A549 (cell line): ENCODE measurements at regions not wholly inside any gene's neighbourhood (a gene's known extent, or its start where the extent isn't known, plus 50 kb on each side); places are given as distances from the start of the nearest gene placed in this dataset.

Experiments
- ATAC-seq, 2 experiments: fragments of 200-7000 bp in 1 of 2; fragments of >200 bp in 1 of 2; cut with Nextera tagmentation in 1 of 2; cut with Tn5 transposase in 1 of 2; 3 replicates each; pipeline versions ENCODE4 v1.8.0 to v1.9.1; 2018 to 2020; ENCODE audit warnings: mild to moderate bottlenecking in 1 of 2, moderate library complexity in 1 of 2
- CTCF ChIA-PET: fragments of 300-600 bp; sonication (Branson Sonifier 250); formaldehyde crosslinking; extraction: SDS; loops from one replicate; lab custom pipeline; 2021; ENCODE audit warnings: antibody characterized with exemption, inconsistent platforms; lab: Yijun Ruan, JAX
- POLR2A ChIA-PET: fragments of 350-600 bp; formaldehyde crosslinking; extraction: SDS; loops from one replicate; lab custom pipeline; 2021; ENCODE audit warnings: antibody characterized with exemption, inconsistent platforms; lab: Yijun Ruan, JAX
- DNase-seq, 2 experiments: peaks; one replicate each; pipeline versions ENCODE4 v3.0.0 to v3.0.0-alpha.2; 2011 to 2016; ENCODE audit warnings: low read depth in 1 of 2, low spot score in 1 of 2
- FAIRE-seq: peaks from 2 replicates; lab custom pipeline; 2011; peaks lifted over from hg19 to GRCh38; lab: Jason Lieb, UNC
- H3K27ac ChIP-seq, 2 experiments: fragments of >200 bp; sonication (Bioruptor Twin); formaldehyde crosslinking; 3 replicates each; pipeline ENCODE4 v1.5.1; 2016 to 2017
- H3K4me1 ChIP-seq: fragments of >200 bp; sonication (Bioruptor Twin); formaldehyde crosslinking; 3 replicates; pipeline ENCODE4 v1.6.1; 2016
- H3K4me2 ChIP-seq: fragments of >200 bp; sonication (Bioruptor Twin); formaldehyde crosslinking; 3 replicates; pipeline ENCODE4 v1.6.1; 2016
- H3K4me3 ChIP-seq: fragments of >200 bp; sonication (Bioruptor Twin); formaldehyde crosslinking; 3 replicates; pipeline ENCODE4 v1.5.1; 2016
- H3K9me3 ChIP-seq: fragments of >200 bp; sonication (Bioruptor Twin); formaldehyde crosslinking; 3 replicates; pipeline ENCODE4 v1.6.1; 2016
- CHD2 ChIP-seq: fragments of 150-350 bp; IDR thresholded peaks from 2 replicates; pipeline ENCODE4 v1.6.1; 2014; ENCODE audit warnings: low read length; ENCODE audit not compliant: partially characterized antibody
- CHD4 ChIP-seq: fragments of 200-600 bp; sonication (generic); IDR thresholded peaks from 2 replicates; pipeline ENCODE4 v1.6.1; 2016; ENCODE audit warnings: antibody characterized with exemption, mild to moderate bottlenecking, borderline replicate concordance
- E2F6 ChIP-seq: IDR thresholded peaks from 2 replicates; pipeline ENCODE4 v1.6.1; 2012; ENCODE audit warnings: low read depth, borderline replicate concordance
- EHF ChIP-seq: fragments of 250-450 bp; sonication (Bioruptor Pico); IDR thresholded peaks from 2 replicates; pipeline ENCODE4 v1.5.0; 2020; ENCODE audit warnings: mild to moderate bottlenecking
- EHMT2 ChIP-seq: fragments of 200-600 bp; sonication (generic); IDR thresholded peaks from 2 replicates; pipeline ENCODE4 v1.6.1; 2016; ENCODE audit warnings: antibody characterized with exemption, low read depth, mild to moderate bottlenecking, moderate library complexity
- EP300 ChIP-seq, 2 experiments: fragments of >200 bp; sonication (Bioruptor Twin); formaldehyde crosslinking; IDR thresholded peaks; 2 replicates in 1 of 2; 3 replicates in 1 of 2; pipeline ENCODE4 v1.6.1; 2016 to 2017
- FOSB ChIP-seq: fragments of 250-450 bp; sonication (Bioruptor Pico); IDR thresholded peaks from 2 replicates; pipeline ENCODE4 v1.5.0; 2020; ENCODE audit warnings: mild to moderate bottlenecking, moderate library complexity
- FOSL2 ChIP-seq, 2 experiments: fragments of 450-650 bp in 1 of 2; fragments of >200 bp in 1 of 2; sonication (Bioruptor Twin) in 1 of 2; formaldehyde crosslinking; IDR thresholded peaks; 2 replicates each; pipeline versions ENCODE4 v1.5.0 to v1.6.1; 2016 to 2020; ENCODE audit warnings: mild to moderate bottlenecking in 1 of 2, moderate library complexity in 1 of 2
- GATA3 ChIP-seq: IDR thresholded peaks from 2 replicates; pipeline ENCODE4 v1.6.1; 2012; ENCODE audit warnings: borderline replicate concordance
- HOXA7 ChIP-seq: fragments of 250-450 bp; sonication (Bioruptor Pico); IDR thresholded peaks from 2 replicates; pipeline ENCODE4 v1.5.0; 2020; ENCODE audit warnings: mild to moderate bottlenecking, moderate library complexity
- HOXB5 ChIP-seq: fragments of 250-450 bp; sonication (Bioruptor Pico); IDR thresholded peaks from 2 replicates; pipeline ENCODE4 v1.5.0; 2020; ENCODE audit warnings: mild to moderate bottlenecking, moderate library complexity
- JUN ChIP-seq, 2 experiments: fragments of >200 bp; sonication (Bioruptor Twin); formaldehyde crosslinking; IDR thresholded peaks; 2 replicates in 1 of 2; 3 replicates in 1 of 2; pipeline ENCODE4 v1.6.1; 2016 to 2017
- JUNB ChIP-seq: fragments of >200 bp; sonication (Bioruptor Twin); formaldehyde crosslinking; IDR thresholded peaks from 2 replicates; pipeline ENCODE4 v1.6.1; 2016
- KDM5A ChIP-seq: fragments of 200-600 bp; sonication (generic); IDR thresholded peaks from 2 replicates; pipeline ENCODE4 v1.6.1; 2016; ENCODE audit warnings: antibody characterized with exemption, mild to moderate bottlenecking
- MAFK ChIP-seq: fragments of 450-650 bp; IDR thresholded peaks from 2 replicates; pipeline ENCODE4 v1.6.1; 2014; ENCODE audit not compliant: partially characterized antibody
- MAX ChIP-seq: IDR thresholded peaks from 2 replicates; pipeline ENCODE4 v1.6.1; 2012
- NFE2L2 ChIP-seq: fragments of 150-350 bp; conservative IDR thresholded peaks from 2 replicates; pipeline ENCODE4 v1.6.1; 2014; ENCODE audit warnings: low read length
- NPAS2 ChIP-seq: fragments of 250-450 bp; sonication (Bioruptor Pico); IDR thresholded peaks from 2 replicates; pipeline ENCODE4 v1.8.0; 2022; ENCODE audit warnings: mild to moderate bottlenecking, moderate library complexity, borderline replicate concordance
- NR3C1 ChIP-seq: fragments of >200 bp; sonication (Bioruptor Twin); formaldehyde crosslinking; IDR thresholded peaks from 3 replicates; pipeline ENCODE4 v1.6.1; 2017
- PBX3 ChIP-seq: IDR thresholded peaks from 2 replicates; pipeline ENCODE4 v1.6.1; 2012
- PHF8 ChIP-seq: fragments of 200-600 bp; sonication (generic); IDR thresholded peaks from 2 replicates; pipeline ENCODE4 v1.6.1; 2016; ENCODE audit warnings: low read depth, mild to moderate bottlenecking, antibody characterized with exemption, moderate library complexity, borderline replicate concordance
- POLR2AphosphoS2 ChIP-seq: conservative IDR thresholded peaks from 2 replicates; pipeline ENCODE4 v1.6.1; 2012; ENCODE audit warnings: low read length, improper control_type of control experiment, inconsistent platforms
- RAD21 ChIP-seq, 2 experiments: fragments of >200 bp in 1 of 2; sonication (Bioruptor Twin) in 1 of 2; formaldehyde crosslinking in 1 of 2; IDR thresholded peaks in 1 of 2; conservative IDR thresholded peaks in 1 of 2; 2 replicates in 1 of 2; 3 replicates in 1 of 2; pipeline ENCODE4 v1.6.1; 2012 to 2018; ENCODE audit warnings: inconsistent platforms in 1 of 2
- RARB ChIP-seq: fragments of 250-450 bp; sonication (Bioruptor Pico); IDR thresholded peaks from 2 replicates; pipeline ENCODE4 v1.8.0; 2021; ENCODE audit warnings: mild to moderate bottlenecking, moderate library complexity
- RFX5 ChIP-seq: fragments of 450-650 bp; IDR thresholded peaks from 2 replicates; pipeline ENCODE4 v1.7.1; 2014; ENCODE audit warnings: antibody characterized with exemption, mild to moderate bottlenecking, moderate library complexity
- SMC3 ChIP-seq: fragments of >200 bp; sonication (Bioruptor Twin); formaldehyde crosslinking; IDR thresholded peaks from 3 replicates; pipeline ENCODE4 v1.6.1; 2018; ENCODE audit warnings: inconsistent platforms
- USF2 ChIP-seq: fragments of 450-650 bp; IDR thresholded peaks from 2 replicates; pipeline ENCODE4 v1.6.1; 2014; ENCODE audit warnings: antibody characterized with exemption
- ZC3H11A ChIP-seq: fragments of 450-650 bp; IDR thresholded peaks from 2 replicates; pipeline ENCODE4 v1.6.1; 2014; ENCODE audit warnings: antibody characterized with exemption, mild to moderate bottlenecking
- ZNF302 ChIP-seq: fragments of 250-450 bp; sonication (Bioruptor Pico); IDR thresholded peaks from 2 replicates; pipeline ENCODE4 v1.9.0; 2021; ENCODE audit warnings: inconsistent platforms, mild to moderate bottlenecking, moderate library complexity
- ZSCAN20 ChIP-seq: fragments of 250-450 bp; sonication (Bioruptor Pico); IDR thresholded peaks from 2 replicates; pipeline ENCODE4 v1.8.0; 2022; ENCODE audit warnings: mild to moderate bottlenecking, moderate library complexity
- WGBS: methylation state at CpG from one replicate; pipeline ENCODE4 v1.1.6; 2017; ENCODE audit errors: missing lambda C conversion rate; 5-methylcytosine and 5-hydroxymethylcytosine counted together
- TF ChIP-seq, protein P1 (sequence below): fragments of >200 bp; sonication (Bioruptor Twin); formaldehyde crosslinking; IDR thresholded peaks from 3 replicates; pipeline ENCODE4 v1.6.1; 2016

DNA sequence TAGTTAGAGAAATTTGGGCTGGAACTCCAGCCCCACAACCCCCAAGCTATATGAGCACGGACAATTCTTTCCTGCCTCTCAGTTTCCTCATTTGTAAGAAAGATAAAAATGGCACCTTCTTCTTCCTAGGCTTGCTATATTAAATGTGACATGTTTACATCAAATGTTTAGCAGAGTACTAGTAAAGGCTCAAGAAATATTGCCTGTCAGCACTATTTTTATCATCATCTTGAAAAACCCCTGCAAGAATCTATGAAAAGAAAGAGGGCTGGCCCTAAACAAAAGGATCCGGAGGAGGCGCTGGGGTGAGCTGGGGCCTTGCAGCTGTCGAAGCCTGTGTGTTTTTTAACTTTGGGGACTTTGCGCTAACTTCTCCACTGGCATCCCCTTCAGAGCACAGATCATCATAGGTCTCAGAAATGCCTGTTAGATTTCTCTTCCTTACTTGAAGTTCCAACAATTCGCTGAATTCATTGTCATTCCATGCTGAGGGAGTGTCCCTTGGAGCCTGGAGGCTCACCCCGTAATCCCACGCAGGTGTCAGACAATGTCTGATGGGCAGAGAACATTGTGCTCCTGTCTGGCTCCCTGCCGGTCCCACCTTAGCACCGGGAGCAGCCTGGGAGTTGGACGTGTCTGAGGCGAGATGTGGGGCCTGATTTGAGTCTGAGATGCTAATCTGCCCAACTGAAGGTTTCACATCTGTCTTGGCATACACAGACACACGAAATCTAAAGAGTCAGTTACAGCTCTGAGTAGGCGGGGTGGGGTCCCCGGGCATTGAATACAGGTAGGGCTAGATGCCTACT is 206.8 kb downstream of the NUAK1 start:
- ChIA-PET POLR2A (no interaction called here), CTCF (interaction anchor here (0.7 to 1.8 kb wide), 2 partner anchors 204 to 512 kb away, joined by 3 to 5 read pairs; no protein-coding TSS in a partner anchor)
- 0 out of 6 replicates have a peak overlapping the region, but pooled peaks of 1 of the 2 experiments have one; percentile 20 for H3K27ac ChIP-seq
- H3K4me1 ChIP-seq, result peaks cover 30% of the 10 kb centered on the region
- FAIRE-seq (no peak), DNase-seq (no peak), ATAC-seq (no peak)
- TF ChIP-seq MAFK (peak; percentile 80), POLR2AphosphoS2 (no peak)
- H3K4me2 ChIP-seq, result no peak overlapping the region
- H3K9me3 ChIP-seq, result no peaks in the 10 kb centered on the region
- H3K4me3 ChIP-seq, result no peak overlapping the region
- 84% methylated on average over 15 of the region's 15 CpGs for WGBS

- TF ChIP-seq NPAS2 (CRISPR knock-in tag) (no peak), MAFK (no peak), JUN (IDR thresholded peaks at IDR 0.05) (0 out of 5 replicates have a peak, but pooled peaks of 1 of the 2 experiments have one; percentile 26), KDM5A (no peak), E2F6 (no peak), PBX3 (no peak), ZNF302 (CRISPR knock-in tag) (no peak), HOXB5 (no peak), RARB (no peak), CHD2 (no peak), USF2 (no peak), ZSCAN20 (no peak), NR3C1 (no peak), RAD21 (conservative IDR thresholded peaks at IDR 0.05 in 1 of 2, IDR thresholded peaks at IDR 0.05 in 1 of 2) (0 out of 5 replicates have a peak, but pooled peaks of 1 of the 2 experiments have one; percentile 17), RFX5 (no peak), PHF8 (no peak), JUNB (0 out of 2 replicates have a peak, but pooled peaks have one; percentile 51), HOXA7 (CRISPR knock-in tag) (no peak), FOSL2 (IDR thresholded peaks at IDR 0.05) (peak; percentile 35; the same call in 1 of the 2 replicates), FOSL2 (CRISPR knock-in tag; IDR thresholded peaks at IDR 0.05) (peak; percentile 51), EHMT2 (no peak), GATA3 (peak; percentile 33; the same call in 1 of the 2 replicates), ZC3H11A (no peak), FOSB (no peak), MAX (0 out of 2 replicates have a peak, but pooled peaks have one; percentile 47), EHF (CRISPR knock-in tag) (no peak), CHD4 (no peak), EP300 (IDR thresholded peaks at IDR 0.05) (peak in 1 of 2 experiments; percentile 29; a peak in 2 of 5 replicates), NFE2L2 (no peak), SMC3 (0 out of 3 replicates have a peak, but pooled peaks have one; percentile 12)
- TF ChIP-seq, protein P1, sequence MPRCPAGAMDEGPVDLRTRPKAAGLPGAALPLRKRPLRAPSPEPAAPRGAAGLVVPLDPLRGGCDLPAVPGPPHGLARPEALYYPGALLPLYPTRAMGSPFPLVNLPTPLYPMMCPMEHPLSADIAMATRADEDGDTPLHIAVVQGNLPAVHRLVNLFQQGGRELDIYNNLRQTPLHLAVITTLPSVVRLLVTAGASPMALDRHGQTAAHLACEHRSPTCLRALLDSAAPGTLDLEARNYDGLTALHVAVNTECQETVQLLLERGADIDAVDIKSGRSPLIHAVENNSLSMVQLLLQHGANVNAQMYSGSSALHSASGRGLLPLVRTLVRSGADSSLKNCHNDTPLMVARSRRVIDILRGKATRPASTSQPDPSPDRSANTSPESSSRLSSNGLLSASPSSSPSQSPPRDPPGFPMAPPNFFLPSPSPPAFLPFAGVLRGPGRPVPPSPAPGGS, result no peak
- peak; percentile 69 to 89 for ATAC-seq
- H3K4me2 ChIP-seq, result peak overlapping the region; percentile 60
- WGBS, result 36% methylated on average over 13 of the region's 13 CpGs
- ChIA-PET POLR2A (interaction anchor here (0.9 to 1.3 kb wide), 2 partner anchors 97 to 205 kb away, joined by 3 read pairs; partner anchors contain the start of gene NUAK1), CTCF (interaction anchor here (1.8 to 2.1 kb wide), 2 partner anchors 202 to 203 kb away, joined by 5 to 9 read pairs; no protein-coding TSS in a partner anchor)
- H3K27ac ChIP-seq, result peak overlapping the region; percentile 65 to 77
- H3K9me3 ChIP-seq, result no peaks in the 10 kb centered on the region
- FAIRE-seq, result no peak
- peaks cover 30% of the 10 kb centered on the region for H3K4me1 ChIP-seq
- DNase-seq, result peak; percentile 33 to 71
- no peak overlapping the region for H3K4me3 ChIP-seq
Measured at GRCh38 chr12:105933671-105934665, 204.8 kb downstream of the NUAK1 start.
